A549 (cell line): ENCODE measurements at regions not wholly inside any gene's neighbourhood (a gene's known extent, or its start where the extent isn't known, plus 50 kb on each side); places are given as distances from the start of the nearest gene placed in this dataset.

Experiments
- CHD2 ChIP-seq: fragments of 150-350 bp; IDR thresholded peaks from 2 replicates; pipeline ENCODE4 v1.6.1; 2014; ENCODE audit warnings: low read length; ENCODE audit not compliant: partially characterized antibody
- MAFK ChIP-seq: fragments of 450-650 bp; IDR thresholded peaks from 2 replicates; pipeline ENCODE4 v1.6.1; 2014; ENCODE audit not compliant: partially characterized antibody
- MYC ChIP-seq: IDR thresholded peaks from 2 replicates; pipeline ENCODE4 v1.6.1; 2012; ENCODE audit warnings: mild to moderate bottlenecking, inconsistent platforms, low read length, improper control_type of control experiment, borderline replicate concordance
- TF ChIP-seq, protein P1 (sequence below): fragments of >200 bp; sonication (Bioruptor Twin); formaldehyde crosslinking; IDR thresholded peaks from 3 replicates; pipeline ENCODE4 v1.5.1; 2016

DNA sequence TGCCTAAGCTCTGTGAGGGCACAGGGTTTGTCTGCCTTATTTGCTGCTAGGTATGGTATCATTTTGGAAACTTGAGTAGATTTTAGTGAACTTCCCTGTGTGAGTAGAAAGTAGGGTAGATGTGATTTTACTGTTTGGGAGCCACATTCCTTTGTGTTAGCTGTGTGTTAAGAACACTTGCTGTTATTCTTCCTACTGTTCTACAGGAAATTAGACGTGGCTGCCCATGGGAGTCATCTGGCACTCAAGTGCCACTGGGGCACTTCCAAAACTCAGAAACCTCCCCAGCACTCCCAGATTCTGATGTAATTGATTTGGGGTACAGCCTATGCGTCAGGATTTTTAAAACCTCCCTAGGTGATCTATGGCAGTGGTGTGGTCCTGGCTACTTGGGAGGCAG is 369.9 kb upstream of the C2CD4B start:
- TF ChIP-seq MAFK (no peak), CHD2 (no peak), MYC (no peak)
- TF ChIP-seq, protein P1, sequence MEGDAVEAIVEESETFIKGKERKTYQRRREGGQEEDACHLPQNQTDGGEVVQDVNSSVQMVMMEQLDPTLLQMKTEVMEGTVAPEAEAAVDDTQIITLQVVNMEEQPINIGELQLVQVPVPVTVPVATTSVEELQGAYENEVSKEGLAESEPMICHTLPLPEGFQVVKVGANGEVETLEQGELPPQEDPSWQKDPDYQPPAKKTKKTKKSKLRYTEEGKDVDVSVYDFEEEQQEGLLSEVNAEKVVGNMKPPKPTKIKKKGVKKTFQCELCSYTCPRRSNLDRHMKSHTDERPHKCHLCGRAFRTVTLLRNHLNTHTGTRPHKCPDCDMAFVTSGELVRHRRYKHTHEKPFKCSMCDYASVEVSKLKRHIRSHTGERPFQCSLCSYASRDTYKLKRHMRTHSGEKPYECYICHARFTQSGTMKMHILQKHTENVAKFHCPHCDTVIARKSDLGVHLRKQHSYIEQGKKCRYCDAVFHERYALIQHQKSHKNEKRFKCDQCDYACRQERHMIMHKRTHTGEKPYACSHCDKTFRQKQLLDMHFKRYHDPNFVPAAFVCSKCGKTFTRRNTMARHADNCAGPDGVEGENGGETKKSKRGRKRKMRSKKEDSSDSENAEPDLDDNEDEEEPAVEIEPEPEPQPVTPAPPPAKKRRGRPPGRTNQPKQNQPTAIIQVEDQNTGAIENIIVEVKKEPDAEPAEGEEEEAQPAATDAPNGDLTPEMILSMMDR = no peak
